Karpas-422 (cell line): ENCODE measurements at regions not wholly inside any gene's neighbourhood (a gene's known extent, or its start where the extent isn't known, plus 50 kb on each side); places are given as distances from the start of the nearest gene placed in this dataset.

ENCODE experiments used
- DNase-seq: peaks from one replicate; pipeline ENCODE4 v3.0.0-alpha.2; 2015
- H2AFZ ChIP-seq: fragments of 200-600 bp; sonication (generic); 2 replicates; pipeline ENCODE4 v1.6.1; 2014; ENCODE audit warnings: antibody characterized with exemption, low read length, mixed read lengths
- H3K27ac ChIP-seq: fragments of 200-600 bp; sonication (generic); 2 replicates; pipeline ENCODE4 v1.5.1; 2014; ENCODE audit warnings: mild to moderate bottlenecking, low read length, moderate library complexity
- H3K27me3 ChIP-seq: fragments of 200-600 bp; sonication (generic); 2 replicates; pipeline ENCODE4 v1.6.1; 2014; ENCODE audit warnings: low read length, mixed read lengths
- H3K36me3 ChIP-seq: fragments of 200-600 bp; sonication (generic); 2 replicates; pipeline ENCODE4 v1.6.1; 2014; ENCODE audit warnings: low read length, mixed read lengths; ENCODE audit not compliant: insufficient read depth
- H3K4me1 ChIP-seq: fragments of 200-600 bp; sonication (generic); 2 replicates; pipeline ENCODE4 v1.6.1; 2014; ENCODE audit warnings: mild to moderate bottlenecking, low read length, mixed read lengths
- H3K4me2 ChIP-seq: fragments of 200-600 bp; sonication (generic); 2 replicates; pipeline ENCODE4 v1.6.1; 2014; ENCODE audit warnings: low read length, low read depth, mild to moderate bottlenecking; ENCODE audit not compliant: poor library complexity, severe bottlenecking
- H3K4me3 ChIP-seq: fragments of 200-600 bp; sonication (generic); 2 replicates; pipeline ENCODE4 v1.5.1; 2014; ENCODE audit warnings: mild to moderate bottlenecking, antibody characterized with exemption, low read length, mixed read lengths
- H3K79me2 ChIP-seq: fragments of 200-600 bp; sonication (generic); 2 replicates; pipeline ENCODE4 v1.6.1; 2014; ENCODE audit warnings: mild to moderate bottlenecking, low read length, mixed read lengths
- H3K9ac ChIP-seq: fragments of 200-600 bp; sonication (generic); 2 replicates; pipeline ENCODE4 v1.6.0; 2014; ENCODE audit warnings: low read length
- H3K9me2 ChIP-seq: fragments of 200-600 bp; sonication (generic), shearing (Covaris generic); replicated peaks from 2 replicates; pipeline ENCODE4 v1.6.0; 2014; ENCODE audit warnings: mild to moderate bottlenecking, low read length, moderate library complexity; ENCODE audit not compliant: insufficient read depth
- H3K9me3 ChIP-seq: fragments of 300-700, 200-600 bp; sonication (generic); 2 replicates; pipeline ENCODE4 v1.6.1; 2014; ENCODE audit warnings: low read length, mixed read lengths
- H4K20me1 ChIP-seq: fragments of 200-600 bp; sonication (generic); 2 replicates; pipeline ENCODE4 v1.6.1; 2014; ENCODE audit warnings: mild to moderate bottlenecking, antibody characterized with exemption, low read length, low read depth; ENCODE audit not compliant: insufficient read depth

GRCh38 chr5:92990771-92991170 lies 590.2 kb downstream of the NR2F1-AS1 start:
- Histone ChIP-seq H3K4me2 (no peak overlapping the region), H3K9ac (no peak overlapping the region), H4K20me1 (no peaks in the 10 kb centered on the region), H3K27me3 (no peaks in the 10 kb centered on the region), H3K9me2 (no peaks in the 10 kb centered on the region), H3K9me3 (peaks cover 10% of the 10 kb centered on the region; the same call in 1 of the 2 replicates), H3K79me2 (no peaks in the 10 kb centered on the region), H3K36me3 (no peaks in the 10 kb centered on the region), H3K27ac (no peak overlapping the region), H3K4me3 (no peak overlapping the region), H2AFZ (no peak overlapping the region), H3K4me1 (no peaks in the 10 kb centered on the region)
- DNase-seq, result no peak

- Histone ChIP-seq H3K9me2 (no peaks in the 10 kb centered on the region), H3K4me2 (no peak overlapping the region), H3K4me3 (no peak overlapping the region), H3K27ac (no peak overlapping the region), H3K4me1 (no peaks in the 10 kb centered on the region), H3K79me2 (no peaks in the 10 kb centered on the region), H3K9me3 (peaks cover 10% of the 10 kb centered on the region; the same call in 1 of the 2 replicates), H3K27me3 (no peaks in the 10 kb centered on the region), H3K36me3 (no peaks in the 10 kb centered on the region), H3K9ac (no peak overlapping the region), H4K20me1 (no peaks in the 10 kb centered on the region), H2AFZ (no peak overlapping the region)
- DNase-seq, result no peak
These were observed 600.0 kb downstream of the NR2F1-AS1 start for GRCh38 chr5:92981001-92981400.

- H2AFZ ChIP-seq, result no peak overlapping the region
- no peak overlapping the region for H3K4me3 ChIP-seq
- H3K9me3 ChIP-seq, result peaks cover 10% of the 10 kb centered on the region; the same call in 1 of the 2 replicates
- no peak overlapping the region for H3K27ac ChIP-seq
- H3K4me2 ChIP-seq, result no peak overlapping the region
- no peaks in the 10 kb centered on the region for H4K20me1 ChIP-seq
- no peak overlapping the region for H3K9ac ChIP-seq
- no peaks in the 10 kb centered on the region for H3K9me2 ChIP-seq
- no peaks in the 10 kb centered on the region for H3K27me3 ChIP-seq
- no peaks in the 10 kb centered on the region for H3K79me2 ChIP-seq
- no peaks in the 10 kb centered on the region for H3K36me3 ChIP-seq
- no peaks in the 10 kb centered on the region for H3K4me1 ChIP-seq
- DNase-seq, result no peak
These were observed 600.5 kb downstream of the NR2F1-AS1 start for GRCh38 chr5:92980491-92980890.

GRCh38 chr5:92979716-92980115 lies 601.3 kb downstream of the NR2F1-AS1 start:
- no peak overlapping the region for H3K4me3 ChIP-seq
- H2AFZ ChIP-seq, result no peak overlapping the region
- H3K9me3 ChIP-seq, result peaks cover 10% of the 10 kb centered on the region; the same call in 1 of the 2 replicates
- no peaks in the 10 kb centered on the region for H3K79me2 ChIP-seq
- no peaks in the 10 kb centered on the region for H3K27me3 ChIP-seq
- no peak overlapping the region for H3K9ac ChIP-seq
- DNase-seq, result no peak
- H3K36me3 ChIP-seq, result no peaks in the 10 kb centered on the region
- no peak overlapping the region for H3K4me2 ChIP-seq
- H3K4me1 ChIP-seq, result no peaks in the 10 kb centered on the region
- H4K20me1 ChIP-seq, result no peaks in the 10 kb centered on the region
- H3K9me2 ChIP-seq, result no peaks in the 10 kb centered on the region
- no peak overlapping the region for H3K27ac ChIP-seq

- Histone ChIP-seq H3K9ac (no peak overlapping the region), H3K9me2 (no peaks in the 10 kb centered on the region), H3K27me3 (no peaks in the 10 kb centered on the region), H3K36me3 (no peaks in the 10 kb centered on the region), H4K20me1 (no peaks in the 10 kb centered on the region), H3K9me3 (peaks cover 10% of the 10 kb centered on the region; the same call in 1 of the 2 replicates), H3K4me2 (no peak overlapping the region), H3K79me2 (no peaks in the 10 kb centered on the region), H3K27ac (no peak overlapping the region), H2AFZ (no peak overlapping the region), H3K4me1 (no peaks in the 10 kb centered on the region), H3K4me3 (no peak overlapping the region)
- DNase-seq, result no peak
These were observed 603.0 kb downstream of the NR2F1-AS1 start for GRCh38 chr5:92977846-92978540.

GRCh38 chr5:92976156-92976555 lies 604.9 kb downstream of the NR2F1-AS1 start:
- Histone ChIP-seq H3K4me2 (no peak overlapping the region), H3K27ac (no peak overlapping the region), H3K9ac (no peak overlapping the region), H3K9me2 (no peaks in the 10 kb centered on the region), H3K27me3 (no peaks in the 10 kb centered on the region), H3K4me1 (no peaks in the 10 kb centered on the region), H3K79me2 (no peaks in the 10 kb centered on the region), H4K20me1 (no peaks in the 10 kb centered on the region), H2AFZ (no peak overlapping the region), H3K36me3 (no peaks in the 10 kb centered on the region), H3K4me3 (no peak overlapping the region), H3K9me3 (peaks cover 8% of the 10 kb centered on the region; the same call in 1 of the 2 replicates)
- no peak for DNase-seq

GRCh38 chr5:92969781-92970237 lies 611.2 kb downstream of the NR2F1-AS1 start:
- no peaks in the 10 kb centered on the region; the same call in 1 of the 2 replicates for H3K9me3 ChIP-seq
- DNase-seq, result no peak
- H3K4me3 ChIP-seq, result no peak overlapping the region
- no peak overlapping the region for H3K4me2 ChIP-seq
- no peaks in the 10 kb centered on the region for H3K4me1 ChIP-seq
- H3K79me2 ChIP-seq, result no peaks in the 10 kb centered on the region
- H2AFZ ChIP-seq, result no peak overlapping the region
- H3K9ac ChIP-seq, result no peak overlapping the region
- H4K20me1 ChIP-seq, result no peaks in the 10 kb centered on the region
- H3K9me2 ChIP-seq, result no peaks in the 10 kb centered on the region; the same call in 1 of the 2 replicates
- H3K36me3 ChIP-seq, result no peaks in the 10 kb centered on the region
- no peak overlapping the region for H3K27ac ChIP-seq
- H3K27me3 ChIP-seq, result no peaks in the 10 kb centered on the region

- no peak overlapping the region for H3K4me3 ChIP-seq
- DNase-seq, result no peak
These were observed 611.7 kb downstream of the NR2F1-AS1 start for GRCh38 chr5:92969191-92969780.

More at GRCh38 chr5:92969191-92969780, 611.7 kb downstream of the NR2F1-AS1 start:
- Histone ChIP-seq H3K9me3 (no peaks in the 10 kb centered on the region; the same call in 1 of the 2 replicates), H3K4me2 (no peak overlapping the region), H3K9ac (no peak overlapping the region), H3K36me3 (no peaks in the 10 kb centered on the region), H3K79me2 (no peaks in the 10 kb centered on the region), H4K20me1 (no peaks in the 10 kb centered on the region), H3K4me1 (no peaks in the 10 kb centered on the region), H2AFZ (no peak overlapping the region), H3K27me3 (no peaks in the 10 kb centered on the region), H3K9me2 (no peaks in the 10 kb centered on the region; the same call in 1 of the 2 replicates), H3K27ac (no peak overlapping the region)
